OCI-LY3 (cell line): ENCODE measurements at regions not wholly inside any gene's neighbourhood (a gene's known extent, or its start where the extent isn't known, plus 50 kb on each side); places are given as distances from the start of the nearest gene placed in this dataset.

Source experiments
- H2AFZ ChIP-seq: fragments of 200-600, 300-600 bp; shearing (Covaris generic); 2 replicates; pipeline ENCODE4 v1.6.0; 2014; ENCODE audit warnings: antibody characterized with exemption, low read depth, low read length
- H3K27ac ChIP-seq: fragments of 200-600, 300-600 bp; sonication (generic); 2 replicates; pipeline ENCODE4 v1.5.1; 2014; ENCODE audit warnings: mild to moderate bottlenecking, low read length, moderate library complexity, mixed read lengths
- H3K27me3 ChIP-seq: fragments of 200-600, 300-600 bp; sonication (generic); 2 replicates; pipeline ENCODE4 v1.6.1; 2014; ENCODE audit warnings: low read depth, low read length, mixed read lengths
- H3K36me3 ChIP-seq: fragments of 200-600, 300-600 bp; sonication (generic); replicated peaks from 2 replicates; pipeline ENCODE3; 2014; ENCODE audit warnings: low read depth, low read length, mixed read lengths
- H3K4me1 ChIP-seq: fragments of 300-600, 200-600 bp; sonication (generic); 2 replicates; pipeline ENCODE4 v1.6.1; 2014; ENCODE audit warnings: low read length, mixed read lengths
- H3K4me2 ChIP-seq: fragments of 200-600, 300-600 bp; sonication (generic); 2 replicates; pipeline ENCODE4 v1.6.1; 2014; ENCODE audit warnings: low read length, mixed read lengths
- H3K4me3 ChIP-seq: fragments of 300-600, 200-600 bp; sonication (generic); 2 replicates; pipeline ENCODE4 v1.5.1; 2014; ENCODE audit warnings: antibody characterized with exemption, mild to moderate bottlenecking, low read length, moderate library complexity
- H3K79me2 ChIP-seq: fragments of 300-600, 200-600 bp; shearing (Covaris generic); 2 replicates; pipeline ENCODE4 v1.6.1; 2014; ENCODE audit warnings: mild to moderate bottlenecking, low read length, mixed read lengths
- H3K9ac ChIP-seq: fragments of 300-600, 200-600 bp; shearing (Covaris generic); 2 replicates; pipeline ENCODE4 v1.6.0; 2014; ENCODE audit warnings: mild to moderate bottlenecking, low read length, moderate library complexity
- H3K9me3 ChIP-seq: fragments of 200-600, 300-600 bp; shearing (Covaris generic); 2 replicates; pipeline ENCODE4 v1.6.1; 2014; ENCODE audit warnings: low read length, mixed read lengths; ENCODE audit not compliant: insufficient read depth
- H4K20me1 ChIP-seq: fragments of 200-600, 300-600 bp; sonication (generic); 2 replicates; pipeline ENCODE4 v1.6.1; 2016; ENCODE audit warnings: low read length, mixed read lengths; ENCODE audit not compliant: insufficient read depth
- EZH2phosphoT487 ChIP-seq: fragments of 200-600 bp; shearing (Covaris generic); IDR thresholded peaks from 2 replicates; pipeline ENCODE4 v1.6.1; 2018; ENCODE audit warnings: antibody characterized with exemption, mixed run types, low read depth
- TF ChIP-seq, protein P1 (sequence below): fragments of 200-600, 300-600 bp; sonication (generic); IDR thresholded peaks from 2 replicates; pipeline ENCODE4 v1.5.1; 2014; ENCODE audit warnings: antibody characterized with exemption, low read length, low read depth

DNA sequence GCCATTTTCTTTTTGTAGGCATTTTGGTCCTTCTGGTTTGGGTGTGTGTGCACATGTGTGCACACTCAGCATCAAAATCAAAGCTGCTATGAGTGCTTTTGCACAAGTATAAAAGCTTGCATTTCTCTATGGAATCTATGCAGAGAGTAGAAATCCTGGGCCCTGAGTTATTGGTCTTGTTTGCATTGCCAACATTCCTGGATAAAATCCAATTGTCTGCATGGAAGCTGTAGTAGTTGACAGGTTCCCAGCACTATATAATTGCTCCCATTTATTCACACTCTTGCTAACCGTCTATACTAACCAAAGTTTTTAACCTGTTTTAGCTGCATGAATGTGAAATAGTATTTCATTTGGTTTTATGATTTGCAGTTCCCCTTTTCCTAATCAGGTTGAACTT is 277.0 kb downstream of the FOXA2 start:
- TF ChIP-seq EZH2phosphoT487 = no peak
- TF ChIP-seq, protein P1, sequence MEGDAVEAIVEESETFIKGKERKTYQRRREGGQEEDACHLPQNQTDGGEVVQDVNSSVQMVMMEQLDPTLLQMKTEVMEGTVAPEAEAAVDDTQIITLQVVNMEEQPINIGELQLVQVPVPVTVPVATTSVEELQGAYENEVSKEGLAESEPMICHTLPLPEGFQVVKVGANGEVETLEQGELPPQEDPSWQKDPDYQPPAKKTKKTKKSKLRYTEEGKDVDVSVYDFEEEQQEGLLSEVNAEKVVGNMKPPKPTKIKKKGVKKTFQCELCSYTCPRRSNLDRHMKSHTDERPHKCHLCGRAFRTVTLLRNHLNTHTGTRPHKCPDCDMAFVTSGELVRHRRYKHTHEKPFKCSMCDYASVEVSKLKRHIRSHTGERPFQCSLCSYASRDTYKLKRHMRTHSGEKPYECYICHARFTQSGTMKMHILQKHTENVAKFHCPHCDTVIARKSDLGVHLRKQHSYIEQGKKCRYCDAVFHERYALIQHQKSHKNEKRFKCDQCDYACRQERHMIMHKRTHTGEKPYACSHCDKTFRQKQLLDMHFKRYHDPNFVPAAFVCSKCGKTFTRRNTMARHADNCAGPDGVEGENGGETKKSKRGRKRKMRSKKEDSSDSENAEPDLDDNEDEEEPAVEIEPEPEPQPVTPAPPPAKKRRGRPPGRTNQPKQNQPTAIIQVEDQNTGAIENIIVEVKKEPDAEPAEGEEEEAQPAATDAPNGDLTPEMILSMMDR = no peak
- Histone ChIP-seq H3K9me3 (no peaks in the 10 kb centered on the region), H3K79me2 (no peaks in the 10 kb centered on the region), H3K4me3 (no peak overlapping the region), H3K27ac (no peak overlapping the region), H3K27me3 (peaks cover 8% of the 10 kb centered on the region; the same call in 1 of the 2 replicates), H3K9ac (no peak overlapping the region), H3K36me3 (no peaks in the 10 kb centered on the region), H3K4me2 (no peak overlapping the region), H3K4me1 (no peaks in the 10 kb centered on the region), H4K20me1 (no peaks in the 10 kb centered on the region), H2AFZ (no peak overlapping the region)

DNA sequence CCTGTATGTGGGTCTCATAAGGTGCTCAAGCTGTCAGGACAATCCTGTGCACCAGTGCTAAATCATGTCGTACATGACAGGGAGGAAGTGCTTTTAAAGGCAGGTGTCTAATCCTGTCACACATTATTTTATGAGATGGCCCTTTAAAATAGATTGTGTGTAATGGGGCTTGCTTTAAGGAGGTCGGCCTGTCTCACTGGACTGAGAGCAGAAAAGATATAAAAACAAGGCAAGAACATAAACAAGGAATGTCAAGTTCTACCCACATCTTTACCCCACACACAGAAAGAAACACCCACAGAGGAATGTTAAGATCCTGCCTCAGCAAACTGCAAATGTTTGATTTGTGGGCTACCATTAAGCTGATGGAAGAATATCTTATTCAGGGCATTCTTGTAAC is 279.0 kb downstream of the FOXA2 start:
- Histone ChIP-seq H4K20me1 (no peaks in the 10 kb centered on the region), H3K4me2 (no peak overlapping the region), H3K9ac (no peak overlapping the region), H3K36me3 (no peaks in the 10 kb centered on the region), H3K4me3 (no peak overlapping the region), H3K9me3 (no peaks in the 10 kb centered on the region), H3K27ac (no peak overlapping the region), H3K27me3 (peaks cover 4% of the 10 kb centered on the region; the same call in 1 of the 2 replicates), H3K79me2 (no peaks in the 10 kb centered on the region), H3K4me1 (no peaks in the 10 kb centered on the region), H2AFZ (no peak overlapping the region)
- TF ChIP-seq EZH2phosphoT487 = no peak
- TF ChIP-seq, protein P1 = no peak

DNA sequence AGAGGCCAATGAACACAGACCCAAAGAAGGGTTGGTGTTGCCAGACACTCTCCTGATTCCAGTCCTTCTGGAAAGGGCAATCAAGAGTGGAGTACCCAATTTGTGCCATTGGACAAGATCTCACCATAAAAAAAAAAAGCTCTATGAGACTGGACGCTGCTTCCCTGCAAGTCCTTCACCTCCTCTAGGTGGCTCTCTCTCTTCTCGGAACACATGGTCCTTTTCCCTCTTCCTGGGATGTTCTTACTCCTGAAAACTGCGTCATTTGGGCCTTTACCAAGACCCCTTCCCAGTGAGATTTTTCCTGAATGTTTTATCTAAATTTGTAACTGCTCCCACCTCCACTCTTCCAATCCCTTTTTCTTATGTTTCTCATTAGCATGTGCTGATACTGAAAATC is 280.8 kb downstream of the FOXA2 start:
- Histone ChIP-seq H3K79me2 (no peaks in the 10 kb centered on the region), H3K4me3 (no peak overlapping the region), H3K36me3 (no peaks in the 10 kb centered on the region), H3K4me1 (no peaks in the 10 kb centered on the region), H3K27ac (no peak overlapping the region), H2AFZ (no peak overlapping the region), H3K9ac (no peak overlapping the region), H3K4me2 (no peak overlapping the region), H3K9me3 (no peaks in the 10 kb centered on the region), H3K27me3 (peaks cover 4% of the 10 kb centered on the region; the same call in 1 of the 2 replicates), H4K20me1 (no peaks in the 10 kb centered on the region)
- TF ChIP-seq, protein P1 = peak; percentile 32
- TF ChIP-seq EZH2phosphoT487 = no peak

DNA sequence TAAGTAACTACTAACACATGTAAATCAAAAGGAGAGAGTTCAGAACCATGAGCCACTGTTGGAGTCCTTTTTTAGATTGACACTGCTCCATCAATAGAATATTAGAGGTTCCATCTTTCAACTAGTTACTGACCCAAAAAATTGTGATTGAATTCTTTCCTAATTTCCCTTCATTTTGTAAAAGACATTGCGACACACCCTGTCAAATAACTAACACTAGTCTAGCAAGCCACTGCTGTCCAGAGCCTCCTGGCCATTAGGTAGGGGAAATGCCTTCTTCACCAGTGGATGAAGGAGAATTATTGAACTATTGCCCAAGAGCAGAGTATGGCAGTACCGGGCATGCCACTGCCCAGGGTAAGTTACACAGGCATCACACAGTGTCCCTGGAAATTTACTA is 282.3 kb downstream of the FOXA2 start:
- no peak overlapping the region for H3K9ac ChIP-seq
- no peaks in the 10 kb centered on the region for H3K4me1 ChIP-seq
- H3K27me3 ChIP-seq = peaks cover 4% of the 10 kb centered on the region; the same call in 1 of the 2 replicates
- H3K79me2 ChIP-seq = no peaks in the 10 kb centered on the region
- no peaks in the 10 kb centered on the region for H3K36me3 ChIP-seq
- no peak overlapping the region for H3K4me3 ChIP-seq
- TF ChIP-seq EZH2phosphoT487 = no peak
- TF ChIP-seq, protein P1 = no peak
- H3K9me3 ChIP-seq = no peaks in the 10 kb centered on the region
- H4K20me1 ChIP-seq = no peaks in the 10 kb centered on the region
- H2AFZ ChIP-seq = no peak overlapping the region
- H3K27ac ChIP-seq = no peak overlapping the region
- H3K4me2 ChIP-seq = no peak overlapping the region
